Ishikawa (cell line): ENCODE measurements at regions not wholly inside any gene's neighbourhood (a gene's known extent, or its start where the extent isn't known, plus 50 kb on each side); places are given as distances from the start of the nearest gene placed in this dataset.

Experiments used
- CEBPB ChIP-seq: IDR thresholded peaks from 2 replicates; pipeline ENCODE4 v1.6.1; 2012
- CREB1 ChIP-seq: IDR thresholded peaks from 2 replicates; pipeline ENCODE4 v1.6.1; 2012; ENCODE audit warnings: low read depth
- EGR1 ChIP-seq: IDR thresholded peaks from 2 replicates; pipeline ENCODE4 v1.6.1; 2012
- EP300 ChIP-seq: IDR thresholded peaks from 2 replicates; pipeline ENCODE4 v1.6.1; 2012; ENCODE audit warnings: borderline replicate concordance
- FOXM1 ChIP-seq: IDR thresholded peaks from 2 replicates; pipeline ENCODE4 v1.6.1; 2012; ENCODE audit warnings: low read depth, borderline replicate concordance
- NFIC ChIP-seq: IDR thresholded peaks from 2 replicates; pipeline ENCODE4 v1.6.1; 2012
- RAD21 ChIP-seq: IDR thresholded peaks from 2 replicates; pipeline ENCODE4 v1.6.1; 2012; ENCODE audit warnings: low read depth
- TAF1 ChIP-seq: IDR thresholded peaks from 2 replicates; pipeline ENCODE4 v1.6.1; 2012; ENCODE audit warnings: low read depth, mild to moderate bottlenecking
- TCF12 ChIP-seq: IDR thresholded peaks from 2 replicates; pipeline ENCODE4 v1.6.1; 2012; ENCODE audit warnings: low read depth
- TEAD4 ChIP-seq: IDR thresholded peaks from 2 replicates; pipeline ENCODE4 v1.6.1; 2012
- YY1 ChIP-seq: IDR thresholded peaks from 2 replicates; pipeline ENCODE4 v1.6.1; 2012; ENCODE audit warnings: low read depth
- ZBTB7A ChIP-seq: IDR thresholded peaks from 2 replicates; pipeline ENCODE4 v1.6.1; 2012; ENCODE audit warnings: low read depth
- TF ChIP-seq, protein P1 (sequence below): IDR thresholded peaks from 2 replicates; pipeline ENCODE4 v1.6.1; 2012
- TF ChIP-seq, protein P2 (sequence below): IDR thresholded peaks from 2 replicates; pipeline ENCODE4 v1.6.1; 2012; ENCODE audit warnings: low read depth, mild to moderate bottlenecking
- TF ChIP-seq, protein P3 (sequence below): IDR thresholded peaks from 2 replicates; pipeline ENCODE4 v1.6.1; 2012

GRCh38 chr3:177459401-177459800 lies 262.1 kb upstream of the TBL1XR1 start:
- TF ChIP-seq CEBPB (no peak), TAF1 (no peak), ZBTB7A (no peak), RAD21 (no peak), CREB1 (no peak), EP300 (no peak), TEAD4 (no peak), EGR1 (no peak), YY1 (no peak), TCF12 (no peak)
- TF ChIP-seq, protein P1, sequence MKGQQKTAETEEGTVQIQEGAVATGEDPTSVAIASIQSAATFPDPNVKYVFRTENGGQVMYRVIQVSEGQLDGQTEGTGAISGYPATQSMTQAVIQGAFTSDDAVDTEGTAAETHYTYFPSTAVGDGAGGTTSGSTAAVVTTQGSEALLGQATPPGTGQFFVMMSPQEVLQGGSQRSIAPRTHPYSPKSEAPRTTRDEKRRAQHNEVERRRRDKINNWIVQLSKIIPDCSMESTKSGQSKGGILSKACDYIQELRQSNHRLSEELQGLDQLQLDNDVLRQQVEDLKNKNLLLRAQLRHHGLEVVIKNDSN: no peak
- TF ChIP-seq, protein P2, sequence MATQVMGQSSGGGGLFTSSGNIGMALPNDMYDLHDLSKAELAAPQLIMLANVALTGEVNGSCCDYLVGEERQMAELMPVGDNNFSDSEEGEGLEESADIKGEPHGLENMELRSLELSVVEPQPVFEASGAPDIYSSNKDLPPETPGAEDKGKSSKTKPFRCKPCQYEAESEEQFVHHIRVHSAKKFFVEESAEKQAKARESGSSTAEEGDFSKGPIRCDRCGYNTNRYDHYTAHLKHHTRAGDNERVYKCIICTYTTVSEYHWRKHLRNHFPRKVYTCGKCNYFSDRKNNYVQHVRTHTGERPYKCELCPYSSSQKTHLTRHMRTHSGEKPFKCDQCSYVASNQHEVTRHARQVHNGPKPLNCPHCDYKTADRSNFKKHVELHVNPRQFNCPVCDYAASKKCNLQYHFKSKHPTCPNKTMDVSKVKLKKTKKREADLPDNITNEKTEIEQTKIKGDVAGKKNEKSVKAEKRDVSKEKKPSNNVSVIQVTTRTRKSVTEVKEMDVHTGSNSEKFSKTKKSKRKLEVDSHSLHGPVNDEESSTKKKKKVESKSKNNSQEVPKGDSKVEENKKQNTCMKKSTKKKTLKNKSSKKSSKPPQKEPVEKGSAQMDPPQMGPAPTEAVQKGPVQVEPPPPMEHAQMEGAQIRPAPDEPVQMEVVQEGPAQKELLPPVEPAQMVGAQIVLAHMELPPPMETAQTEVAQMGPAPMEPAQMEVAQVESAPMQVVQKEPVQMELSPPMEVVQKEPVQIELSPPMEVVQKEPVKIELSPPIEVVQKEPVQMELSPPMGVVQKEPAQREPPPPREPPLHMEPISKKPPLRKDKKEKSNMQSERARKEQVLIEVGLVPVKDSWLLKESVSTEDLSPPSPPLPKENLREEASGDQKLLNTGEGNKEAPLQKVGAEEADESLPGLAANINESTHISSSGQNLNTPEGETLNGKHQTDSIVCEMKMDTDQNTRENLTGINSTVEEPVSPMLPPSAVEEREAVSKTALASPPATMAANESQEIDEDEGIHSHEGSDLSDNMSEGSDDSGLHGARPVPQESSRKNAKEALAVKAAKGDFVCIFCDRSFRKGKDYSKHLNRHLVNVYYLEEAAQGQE: no peak

GRCh38 chr3:177460047-177460446 lies 262.8 kb upstream of the TBL1XR1 start:
- no peak for TF ChIP-seq NFIC
- TF ChIP-seq CREB1: no peak
- TF ChIP-seq, protein P1: no peak
- no peak for TF ChIP-seq EP300
- TF ChIP-seq, protein P2: no peak
- TF ChIP-seq, protein P3, sequence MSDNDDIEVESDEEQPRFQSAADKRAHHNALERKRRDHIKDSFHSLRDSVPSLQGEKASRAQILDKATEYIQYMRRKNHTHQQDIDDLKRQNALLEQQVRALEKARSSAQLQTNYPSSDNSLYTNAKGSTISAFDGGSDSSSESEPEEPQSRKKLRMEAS: no peak
- no peak for TF ChIP-seq TEAD4
- no peak for TF ChIP-seq YY1
- no peak for TF ChIP-seq CEBPB
- no peak for TF ChIP-seq TAF1
- TF ChIP-seq EGR1: no peak
- no peak for TF ChIP-seq ZBTB7A
- TF ChIP-seq RAD21: no peak
- TF ChIP-seq FOXM1: no peak
- TF ChIP-seq TCF12: no peak

GRCh38 chr3:177461765-177462164 lies 264.5 kb upstream of the TBL1XR1 start:
- TF ChIP-seq TCF12 (no peak), EGR1 (no peak), NFIC (no peak), CREB1 (no peak), TEAD4 (no peak), CEBPB (no peak), YY1 (no peak), EP300 (no peak), FOXM1 (no peak), RAD21 (no peak)
- TF ChIP-seq, protein P1: no peak

- no peak for TF ChIP-seq TCF12
- TF ChIP-seq FOXM1: no peak
- TF ChIP-seq, protein P2: no peak
- no peak for TF ChIP-seq TEAD4
- TF ChIP-seq YY1: no peak
- TF ChIP-seq, protein P1: no peak
- no peak for TF ChIP-seq TAF1
Measured at GRCh38 chr3:177463863-177464262, 266.6 kb upstream of the TBL1XR1 start.
